PC-9 (cell line): ENCODE measurements at regions not wholly inside any gene's neighbourhood (a gene's known extent, or its start where the extent isn't known, plus 50 kb on each side); places are given as distances from the start of the nearest gene placed in this dataset.
"Not testable (repeated sequence)": the region's sequence is repeated elsewhere in the genome, so short reads cannot be mapped to it uniquely, and the experiment has no call there.

Experiments
- BruUV-seq: library from RNA; stranded (reverse); fragments of 400-500 nt; replicated peaks from 2 replicates; lab custom pipeline; 2021; lab: Mats Ljungman, UMichigan
- CTCF ChIA-PET: fragments of 300-600 bp; sonication (Branson Sonifier 250); formaldehyde crosslinking; loops from one replicate; lab custom pipeline; 2022; ENCODE audit warnings: antibody characterized with exemption; lab: Charles Lee
- POLR2A ChIA-PET: fragments of 300-600 bp; sonication (Branson Sonifier 250); formaldehyde crosslinking; loops from one replicate; lab custom pipeline; 2022; ENCODE audit warnings: antibody characterized with exemption; ENCODE audit not compliant: unreplicated experiment; lab: Charles Lee
- DNase-seq, 2 experiments: peaks; one replicate each; pipeline versions ENCODE4 v3.0.0 to v3.0.0-alpha.2; 2015 to 2022; ENCODE audit warnings: mixed read lengths in 1 of 2
- H2AFZ ChIP-seq: fragments of 200-600 bp; sonication (generic); 2 replicates; pipeline ENCODE4 v1.8.1; 2017; ENCODE audit warnings: antibody characterized with exemption
- H3F3A ChIP-seq: fragments of 200-600 bp; sonication (generic); 2 replicates; pipeline ENCODE4 v1.8.1; 2017; ENCODE audit warnings: antibody characterized with exemption, mild to moderate bottlenecking, low read depth; ENCODE audit not compliant: insufficient read depth
- H3K27ac ChIP-seq: fragments of 200-600 bp; sonication (generic); 2 replicates; pipeline ENCODE4 v1.6.1; 2016; ENCODE audit warnings: mixed run types
- H3K27me3 ChIP-seq: fragments of 200-600 bp; sonication (generic); 2 replicates; pipeline ENCODE4 v1.6.1; 2016; ENCODE audit warnings: low read depth, mixed run types; ENCODE audit not compliant: insufficient read depth
- H3K36me3 ChIP-seq: fragments of 200-600 bp; sonication (generic); 2 replicates; pipeline ENCODE4 v1.6.1; 2016; ENCODE audit warnings: low read depth, mixed run types
- H3K4me1 ChIP-seq: fragments of 200-600 bp; sonication (generic); replicated peaks from 2 replicates; pipeline ENCODE4 v1.6.1; 2016; ENCODE audit warnings: mixed run types; ENCODE audit not compliant: insufficient read depth
- H3K4me2 ChIP-seq: fragments of 200-600 bp; sonication (generic); 2 replicates; pipeline ENCODE4 v1.6.1; 2017; ENCODE audit warnings: mixed run types
- H3K4me3 ChIP-seq: fragments of 200-600 bp; sonication (generic); 2 replicates; pipeline ENCODE4 v1.6.1; 2016; ENCODE audit warnings: mixed run types
- H3K79me2 ChIP-seq: fragments of 200-600 bp; sonication (generic); 2 replicates; pipeline ENCODE4 v1.6.1; 2017; ENCODE audit warnings: low read depth, mixed run types
- H3K9me2 ChIP-seq: fragments of 200-600 bp; sonication (generic); 2 replicates; pipeline ENCODE4 v1.8.1; 2017; ENCODE audit warnings: mild to moderate bottlenecking; ENCODE audit not compliant: insufficient read depth
- H3K9me3 ChIP-seq: fragments of 200-600 bp; sonication (generic); 2 replicates; pipeline ENCODE4 v1.8.1; 2016; ENCODE audit warnings: low read depth; ENCODE audit not compliant: insufficient read depth
- H4K20me1 ChIP-seq: fragments of 200-600 bp; sonication (generic); 2 replicates; pipeline ENCODE4 v1.8.1; 2017; ENCODE audit not compliant: insufficient read depth
- CTCF ChIP-seq: fragments of 200-600 bp; sonication (generic); conservative IDR thresholded peaks from 2 replicates; pipeline ENCODE4 v1.6.1; 2017; ENCODE audit warnings: mixed run types, antibody characterized with exemption, mild to moderate bottlenecking, moderate library complexity
- EZH2 ChIP-seq: fragments of 200-600 bp; sonication (generic); IDR thresholded peaks from 2 replicates; pipeline ENCODE4 v1.8.0; 2017; ENCODE audit warnings: antibody characterized with exemption, low read depth
- intact Hi-C: fragments of 100-400 bp; cut with micrococcal nuclease; formaldehyde crosslinking; loops from one replicate; pipeline ENCODE4 v1.10.0; 2022; ENCODE audit not compliant: unreplicated experiment

GRCh38 chr16:47815655-47816054 is 340.1 kb downstream of the ABCC12 start:
- Histone ChIP-seq H3K79me2 (no peaks in the 10 kb centered on the region), H4K20me1 (no peaks in the 10 kb centered on the region), H3K27ac (no peak overlapping the region), H3K9me2 (no peaks in the 10 kb centered on the region), H3K36me3 (no peaks in the 10 kb centered on the region), H2AFZ (no peak overlapping the region), H3K27me3 (no peaks in the 10 kb centered on the region), H3K4me3 (no peak overlapping the region), H3K9me3 (no peaks in the 10 kb centered on the region; the same call in 1 of the 2 replicates), H3K4me1 (no peaks in the 10 kb centered on the region), H3K4me2 (no peak overlapping the region), H3F3A (no peaks in the 10 kb centered on the region)
- no peak for DNase-seq
- ChIA-PET CTCF (no interaction called here), POLR2A (no interaction called here)
- TF ChIP-seq CTCF (no peak), EZH2 (no peak)
- BruUV-seq, result no TSS peak
- intact Hi-C loops, result no loop called here

GRCh38 chr16:47811758-47812157 is 344.0 kb downstream of the ABCC12 start:
- BruUV-seq, H3F3A ChIP-seq, H3K9me3 ChIP-seq, H3K4me2 ChIP-seq, intact Hi-C loops, POLR2A ChIA-PET, H3K4me1 ChIP-seq, H3K79me2 ChIP-seq, H3K9me2 ChIP-seq, CTCF ChIA-PET, H3K27me3 ChIP-seq, H2AFZ ChIP-seq, H3K4me3 ChIP-seq, DNase-seq, H3K27ac ChIP-seq, H4K20me1 ChIP-seq, H3K36me3 ChIP-seq: not testable (repeated sequence)

- no peak overlapping the region for H3K27ac ChIP-seq
- TF ChIP-seq CTCF, result no peak
- no peaks in the 10 kb centered on the region for H3K4me1 ChIP-seq
- ChIA-PET POLR2A (no interaction called here), CTCF (no interaction called here)
- H3K4me3 ChIP-seq, result no peak overlapping the region
- H3F3A ChIP-seq, result no peaks in the 10 kb centered on the region
- H3K27me3 ChIP-seq, result no peaks in the 10 kb centered on the region
- H3K36me3 ChIP-seq, result no peaks in the 10 kb centered on the region
- no peak overlapping the region for H3K4me2 ChIP-seq
- no peaks in the 10 kb centered on the region for H4K20me1 ChIP-seq
- DNase-seq, result no peak
- H3K9me2 ChIP-seq, result no peaks in the 10 kb centered on the region
- intact Hi-C loops, result no loop called here
- no peaks in the 10 kb centered on the region for H3K9me3 ChIP-seq
- H3K79me2 ChIP-seq, result no peaks in the 10 kb centered on the region
- H2AFZ ChIP-seq, result no peak overlapping the region
- BruUV-seq, result no TSS peak
Observed at GRCh38 chr16:47806309-47806847, 345.2 kb downstream of the PHKB start.

GRCh38 chr16:47787696-47788095 is 326.6 kb downstream of the PHKB start:
- CTCF ChIA-PET, result no interaction called here
- H3K79me2 ChIP-seq, result no peaks in the 10 kb centered on the region
- no peaks in the 10 kb centered on the region for H3K4me1 ChIP-seq
- no TSS peak for BruUV-seq
- H3K4me2 ChIP-seq, result no peak overlapping the region
- no peaks in the 10 kb centered on the region for H4K20me1 ChIP-seq
- no peak overlapping the region for H3K27ac ChIP-seq
- H3K9me3 ChIP-seq, result peaks cover 9% of the 10 kb centered on the region
- no peak overlapping the region for H2AFZ ChIP-seq
- no peak overlapping the region for H3K4me3 ChIP-seq
- POLR2A ChIA-PET, result no interaction called here
- no peak for DNase-seq
- H3K9me2 ChIP-seq, result no peaks in the 10 kb centered on the region
- no peaks in the 10 kb centered on the region for H3K36me3 ChIP-seq
- no peaks in the 10 kb centered on the region for H3F3A ChIP-seq
- intact Hi-C loops, result no loop called here
- no peaks in the 10 kb centered on the region for H3K27me3 ChIP-seq
- no peak for TF ChIP-seq CTCF
- no peak for TF ChIP-seq EZH2
